ENCODE measurements at regions not wholly inside any gene's neighbourhood (a gene's known extent, or its start where the extent isn't known, plus 50 kb on each side); places are given as distances from the start of the nearest gene placed in this dataset.
"Not testable (repeated sequence)": the region's sequence is repeated elsewhere in the genome, so short reads cannot be mapped to it uniquely, and the experiment has no call there.

DNA sequence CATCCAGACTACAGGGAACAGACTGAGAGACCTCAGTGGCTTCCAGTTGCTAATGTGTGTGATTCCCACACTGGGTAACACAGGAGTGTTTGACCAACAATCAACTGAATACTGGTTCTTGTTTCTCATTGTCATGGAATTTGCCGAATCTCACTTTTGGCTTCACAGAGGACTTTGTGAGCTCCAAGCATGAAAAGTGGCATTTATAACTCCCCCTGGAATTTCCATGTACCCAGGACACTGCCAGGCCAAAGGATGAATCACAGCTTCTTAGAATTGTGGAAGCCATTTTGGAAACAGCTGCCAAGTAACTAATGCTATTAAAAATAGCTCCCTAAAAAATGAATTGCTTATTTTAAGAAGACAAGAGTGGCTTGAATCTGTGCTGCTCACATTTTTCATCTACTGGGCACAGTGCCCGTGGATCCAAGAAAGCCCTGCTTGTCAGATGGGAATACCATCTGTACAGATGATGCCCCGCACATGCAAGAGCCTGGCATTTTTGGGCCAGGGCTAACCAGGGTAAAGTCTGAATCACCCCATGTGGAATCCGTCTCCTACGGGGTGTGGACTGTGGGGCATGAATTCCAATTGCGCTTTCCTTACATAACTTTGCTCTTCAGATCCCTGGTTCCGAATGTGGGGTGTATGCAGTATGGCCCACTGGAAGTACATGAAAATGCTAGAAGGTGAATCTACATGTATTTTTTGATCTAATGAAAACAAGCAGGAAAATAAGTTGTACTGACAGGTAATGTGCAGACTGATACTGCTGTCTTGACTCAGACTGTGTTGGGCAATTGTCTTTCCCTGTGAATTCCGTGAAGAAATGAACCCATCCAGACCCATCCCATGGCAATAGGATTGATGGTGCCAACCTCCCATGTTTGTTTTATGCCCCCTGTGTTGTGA lies 487.3 kb downstream of the SIPA1L2 start:
- TF ChIP-seq L3MBTL2 (conservative IDR thresholded peaks at IDR 0.05) (no peak), NFRKB (IDR thresholded peaks at IDR 0.05) (no peak), SUZ12 (IDR thresholded peaks at IDR 0.05) (no peak), ELF4 (IDR thresholded peaks at IDR 0.05) (no peak), BHLHE40 (IDR thresholded peaks at IDR 0.05; ENCODE audit: borderline replicate concordance) (no peak), CTBP1 (IDR thresholded peaks at IDR 0.05; ENCODE audit: borderline replicate concordance) (no peak), FOXK2 (IDR thresholded peaks at IDR 0.05) (no peak), FOXM1 (IDR thresholded peaks at IDR 0.05; ENCODE audit: borderline replicate concordance) (no peak), SP1 (IDR thresholded peaks at IDR 0.05) (no peak), FOXA1 (IDR thresholded peaks at IDR 0.05) (no peak), ZNF384 (IDR thresholded peaks at IDR 0.05) (no peak), TARDBP (IDR thresholded peaks at IDR 0.05) (no peak), ARNT (IDR thresholded peaks at IDR 0.05) (no peak), HDGF (IDR thresholded peaks at IDR 0.05; ENCODE audit: borderline replicate concordance) (no peak), LEF1 (IDR thresholded peaks at IDR 0.05; ENCODE audit: borderline replicate concordance) (no peak)
- TF ChIP-seq, protein P1, sequence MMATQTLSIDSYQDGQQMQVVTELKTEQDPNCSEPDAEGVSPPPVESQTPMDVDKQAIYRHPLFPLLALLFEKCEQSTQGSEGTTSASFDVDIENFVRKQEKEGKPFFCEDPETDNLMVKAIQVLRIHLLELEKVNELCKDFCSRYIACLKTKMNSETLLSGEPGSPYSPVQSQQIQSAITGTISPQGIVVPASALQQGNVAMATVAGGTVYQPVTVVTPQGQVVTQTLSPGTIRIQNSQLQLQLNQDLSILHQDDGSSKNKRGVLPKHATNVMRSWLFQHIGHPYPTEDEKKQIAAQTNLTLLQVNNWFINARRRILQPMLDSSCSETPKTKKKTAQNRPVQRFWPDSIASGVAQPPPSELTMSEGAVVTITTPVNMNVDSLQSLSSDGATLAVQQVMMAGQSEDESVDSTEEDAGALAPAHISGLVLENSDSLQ (IDR thresholded peaks at IDR 0.05), result no peak
- ChIA-PET CTCF (no interaction called here), POLR2A (no interaction called here)
- no peak for DNase-seq (ENCODE audit: extremely low spot score)

DNA sequence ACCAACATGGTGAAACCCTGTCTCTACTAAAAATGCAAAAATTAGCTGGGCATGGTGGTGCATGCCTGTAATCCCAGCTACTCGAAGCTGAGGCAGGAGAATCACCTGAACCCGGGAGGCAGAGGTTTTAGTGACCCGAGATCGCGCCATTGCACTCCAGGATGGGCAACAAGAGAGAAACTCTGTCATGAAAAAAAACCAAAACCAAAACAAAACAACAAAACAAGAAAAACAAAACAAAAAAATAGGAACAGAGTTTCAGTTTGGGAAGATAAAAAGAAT lies 488.8 kb downstream of the SIPA1L2 start:
- CTCF ChIA-PET; DNase-seq (ENCODE audit: extremely low spot score); POLR2A ChIA-PET: not testable (repeated sequence)

DNA sequence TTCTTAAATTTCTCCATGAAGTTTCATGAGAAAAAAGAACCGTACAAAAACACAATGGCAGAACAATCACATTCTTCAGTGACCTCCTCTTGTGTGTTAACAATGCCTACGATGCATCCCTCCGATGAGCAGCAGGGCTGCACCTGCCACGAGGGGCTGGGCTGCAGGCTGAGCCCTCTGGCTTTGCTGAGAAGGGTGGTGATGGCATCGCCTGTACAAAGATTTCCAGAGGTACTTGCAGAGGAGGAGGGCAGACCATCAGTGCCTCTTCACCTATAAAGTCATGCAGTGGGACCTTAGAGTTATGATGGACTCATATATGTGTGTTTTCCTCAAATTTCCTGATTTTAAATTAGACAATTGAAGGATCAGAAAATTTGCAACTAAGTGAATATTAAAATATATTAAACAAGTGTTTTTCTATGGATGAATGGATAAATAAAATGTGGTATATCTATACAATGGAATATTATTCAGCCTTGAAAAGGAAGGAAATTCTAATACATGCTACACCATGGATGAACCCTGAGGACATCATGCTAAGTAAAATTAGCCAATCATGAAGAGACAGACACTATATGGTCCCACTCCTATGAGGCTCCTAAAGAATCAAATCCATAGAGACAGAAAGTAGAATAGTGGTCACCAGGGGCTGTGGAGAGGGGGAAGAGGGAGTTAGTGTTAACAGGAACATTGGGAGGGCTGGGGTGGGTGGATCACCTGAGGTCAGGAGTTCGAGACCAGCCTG lies 489.3 kb downstream of the SIPA1L2 start:
- CTCF ChIA-PET, result no interaction called here
- no peak for DNase-seq (ENCODE audit: extremely low spot score)
- TF ChIP-seq HDGF (IDR thresholded peaks at IDR 0.05; ENCODE audit: borderline replicate concordance) (no peak), ARNT (IDR thresholded peaks at IDR 0.05) (no peak), FOXK2 (IDR thresholded peaks at IDR 0.05) (no peak)
- TF ChIP-seq, protein P1 (IDR thresholded peaks at IDR 0.05), result no peak
- POLR2A ChIA-PET, result no interaction called here

DNA sequence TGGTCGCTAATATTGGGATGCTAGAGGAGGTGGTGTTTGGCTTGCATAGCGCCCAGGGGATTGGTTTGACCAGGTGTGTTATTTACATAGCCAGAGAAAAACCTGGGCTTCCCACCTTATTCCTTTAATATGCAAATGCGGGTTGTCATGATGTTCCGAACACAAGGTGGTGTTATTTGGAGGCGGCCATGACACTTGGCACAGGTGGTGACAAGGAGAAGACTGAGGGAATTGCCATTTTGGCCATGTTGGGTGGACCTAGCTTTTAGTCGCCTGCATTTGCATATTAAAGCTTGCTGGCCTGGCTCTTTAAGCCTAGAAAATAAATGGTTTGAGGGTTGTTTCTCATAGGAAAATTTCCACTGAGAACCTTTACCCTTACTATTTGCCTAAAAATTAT lies 490.5 kb downstream of the SIPA1L2 start:
- POLR2A ChIA-PET, result no interaction called here
- no peak for TF ChIP-seq SUZ12 (IDR thresholded peaks at IDR 0.05)
- TF ChIP-seq FOXM1 (IDR thresholded peaks at IDR 0.05; ENCODE audit: borderline replicate concordance), result no peak
- no peak for TF ChIP-seq SP1 (IDR thresholded peaks at IDR 0.05)
- TF ChIP-seq FOXA1 (IDR thresholded peaks at IDR 0.05), result no peak
- TF ChIP-seq, protein P1 (IDR thresholded peaks at IDR 0.05), result no peak
- TF ChIP-seq NFRKB (IDR thresholded peaks at IDR 0.05), result no peak
- TF ChIP-seq ZNF384 (IDR thresholded peaks at IDR 0.05), result no peak
- TF ChIP-seq ELF4 (IDR thresholded peaks at IDR 0.05), result no peak
- TF ChIP-seq TARDBP (IDR thresholded peaks at IDR 0.05), result no peak
- TF ChIP-seq BHLHE40 (IDR thresholded peaks at IDR 0.05; ENCODE audit: borderline replicate concordance), result no peak
- TF ChIP-seq L3MBTL2 (conservative IDR thresholded peaks at IDR 0.05), result no peak
- TF ChIP-seq FOXK2 (IDR thresholded peaks at IDR 0.05), result no peak
- TF ChIP-seq CTBP1 (IDR thresholded peaks at IDR 0.05; ENCODE audit: borderline replicate concordance), result no peak
- no peak for TF ChIP-seq LEF1 (IDR thresholded peaks at IDR 0.05; ENCODE audit: borderline replicate concordance)
- TF ChIP-seq ARNT (IDR thresholded peaks at IDR 0.05), result no peak
- no peak for TF ChIP-seq HDGF (IDR thresholded peaks at IDR 0.05; ENCODE audit: borderline replicate concordance)
- DNase-seq (ENCODE audit: extremely low spot score), result no peak
- CTCF ChIA-PET, result no interaction called here

DNA sequence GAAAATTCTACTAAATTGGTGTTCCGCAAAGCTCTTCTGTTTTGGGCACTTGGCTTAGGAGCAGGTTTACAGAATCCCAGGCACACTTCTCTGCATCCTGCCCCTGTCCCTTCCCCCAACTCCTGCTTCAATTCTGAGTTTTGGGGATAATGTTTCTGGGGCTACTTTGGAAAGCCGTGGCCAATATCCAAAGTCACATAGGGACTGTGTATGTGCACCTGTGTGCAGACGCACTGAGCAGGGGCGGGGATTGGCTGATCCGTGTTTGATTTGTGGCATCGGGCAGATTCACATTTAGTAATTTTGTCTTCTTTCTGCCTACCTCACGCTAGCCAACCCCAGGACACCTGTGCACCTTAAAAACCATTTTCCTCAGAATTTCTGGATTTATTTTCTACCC lies 491.9 kb downstream of the SIPA1L2 start:
- no peak for TF ChIP-seq NFRKB (IDR thresholded peaks at IDR 0.05)
- no peak for TF ChIP-seq TARDBP (IDR thresholded peaks at IDR 0.05)
- no peak for TF ChIP-seq L3MBTL2 (conservative IDR thresholded peaks at IDR 0.05)
- TF ChIP-seq SP1 (IDR thresholded peaks at IDR 0.05), result no peak
- TF ChIP-seq ARNT (IDR thresholded peaks at IDR 0.05), result no peak
- no peak for TF ChIP-seq SUZ12 (IDR thresholded peaks at IDR 0.05)
- TF ChIP-seq BHLHE40 (IDR thresholded peaks at IDR 0.05; ENCODE audit: borderline replicate concordance), result no peak
- no peak for TF ChIP-seq CTBP1 (IDR thresholded peaks at IDR 0.05; ENCODE audit: borderline replicate concordance)
- TF ChIP-seq ELF4 (IDR thresholded peaks at IDR 0.05), result no peak
- TF ChIP-seq, protein P1 (IDR thresholded peaks at IDR 0.05), result no peak
- no peak for DNase-seq (ENCODE audit: extremely low spot score)
- ChIA-PET CTCF (no interaction called here), POLR2A (no interaction called here)

DNA sequence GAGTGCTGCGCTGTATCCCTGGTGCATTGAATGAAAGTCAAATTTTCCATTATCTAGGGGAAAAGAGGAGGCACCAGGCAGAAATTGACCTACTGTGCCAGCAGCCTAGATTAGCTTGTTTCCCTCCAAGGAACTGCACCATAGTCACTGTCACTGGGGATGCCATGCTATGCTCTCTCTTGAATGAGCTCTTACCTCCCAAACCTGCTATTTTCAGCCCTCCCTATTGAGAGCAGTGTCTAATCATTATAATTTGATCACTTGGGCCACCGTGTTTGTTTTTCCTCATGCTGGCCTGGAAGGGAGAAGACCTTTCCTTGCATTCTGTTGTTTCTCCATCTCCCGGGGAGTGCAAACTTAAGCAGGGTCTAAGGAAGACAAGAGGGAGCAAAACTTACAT lies 492.9 kb downstream of the SIPA1L2 start:
- ChIA-PET CTCF (no interaction called here), POLR2A (no interaction called here)
- DNase-seq (ENCODE audit: extremely low spot score), result no peak
- TF ChIP-seq FOXK2 (IDR thresholded peaks at IDR 0.05), result no peak
- TF ChIP-seq ELF4 (IDR thresholded peaks at IDR 0.05), result no peak
- TF ChIP-seq NFRKB (IDR thresholded peaks at IDR 0.05), result no peak
